HCT116 (cell line): ENCODE measurements at regions not wholly inside any gene's neighbourhood (a gene's known extent, or its start where the extent isn't known, plus 50 kb on each side); places are given as distances from the start of the nearest gene placed in this dataset.

ENCODE experiments used
- ATAC-seq: fragments of 200-7000 bp; cut with Tn5 transposase; 2 replicates; pipeline ENCODE4 v1.9.1; 2020; ENCODE audit warnings: mild to moderate bottlenecking, moderate library complexity
- BruUV-seq: library from RNA; stranded (reverse); fragments of 400-500 nt; replicated peaks from 2 replicates; lab custom pipeline; 2021; lab: Mats Ljungman, UMichigan
- CTCF ChIA-PET: fragments of 300-600 bp; sonication (Branson Sonifier 250); formaldehyde crosslinking; loops from one replicate; lab custom pipeline; 2021; ENCODE audit warnings: antibody characterized with exemption; lab: Charles Lee
- POLR2A ChIA-PET: fragments of 300-600, 350-600 bp; sonication (Branson Sonifier 250); formaldehyde crosslinking; loops from one replicate; lab custom pipeline; 2021; ENCODE audit warnings: antibody characterized with exemption; lab: Charles Lee
- RAD21 ChIA-PET, 2 experiments: fragments of 300-600 bp; sonication (Branson Sonifier 250); formaldehyde crosslinking; loops; one replicate each; lab custom pipeline; 2023; ENCODE audit warnings: low total read pairs in 2 of 2; ENCODE audit not compliant: uncharacterized antibody in 2 of 2, unreplicated experiment in 2 of 2, low non-redundant PET in 1 of 2; lab: Charles Lee
- DNase-seq: peaks from one replicate; pipeline ENCODE4 v3.0.0-alpha.2; 2010; ENCODE audit warnings: low read depth, low spot score
- H2AFZ ChIP-seq: fragments of 200-600 bp; shearing (Covaris generic), sonication (generic); 2 replicates; pipeline ENCODE4 v1.6.1; 2017; ENCODE audit warnings: low read depth, mixed run types, mixed read lengths, antibody characterized with exemption, low read length; ENCODE audit not compliant: poor library complexity, severe bottlenecking
- H3K27ac ChIP-seq: 2 replicates; pipeline ENCODE4 v1.5.1; 2012; ENCODE audit warnings: low read depth, low read length
- H3K27me3 ChIP-seq: fragments of 200-600 bp; sonication (generic); 2 replicates; pipeline ENCODE4 v1.6.1; 2016; ENCODE audit warnings: mixed run types, low read length, mixed read lengths; ENCODE audit not compliant: insufficient read depth
- H3K36me3 ChIP-seq, 2 experiments: fragments of 200-500 bp in 1 of 2; fragments of 200-600 bp in 1 of 2; sonication (Bioruptor generic) in 1 of 2; sonication (generic) in 1 of 2; 2 replicates each; pipeline versions ENCODE4 v1.5.1 to v1.6.1; 2014 to 2016; ENCODE audit warnings: low read length in 2 of 2, inconsistent platforms in 1 of 2, mixed read lengths in 1 of 2, mixed run types in 1 of 2; ENCODE audit not compliant: insufficient read depth in 2 of 2, control insufficient read depth in 1 of 2
- H3K4me1 ChIP-seq, 2 experiments: fragments of 200-600 bp in 1 of 2; sonication (generic) in 1 of 2; 2 replicates each; pipeline versions ENCODE4 v1.5.1 to v1.6.1; 2012 to 2017; ENCODE audit warnings: low read length in 2 of 2, inconsistent platforms in 1 of 2, mild to moderate bottlenecking in 1 of 2, mixed read lengths in 1 of 2, mixed run types in 1 of 2, moderate library complexity in 1 of 2; ENCODE audit not compliant: insufficient read depth in 2 of 2, control insufficient read depth in 1 of 2
- H3K4me2 ChIP-seq: fragments of 200-600 bp; sonication (generic); 2 replicates; pipeline ENCODE4 v1.6.1; 2017; ENCODE audit warnings: mixed run types, low read length, mixed read lengths
- H3K4me3 ChIP-seq, 2 experiments: fragments of 200-600 bp in 1 of 2; sonication (generic) in 1 of 2; replicated peaks in 1 of 2; 2 replicates each; pipeline ENCODE4 v1.5.1; 2011 to 2016; ENCODE audit warnings: low read length in 2 of 2, control low read depth in 1 of 2, low read depth in 1 of 2, mild to moderate bottlenecking in 1 of 2, mixed read lengths in 1 of 2, mixed run types in 1 of 2
- H3K79me2 ChIP-seq: fragments of 200-600 bp; sonication (generic); 2 replicates; pipeline ENCODE4 v1.6.1; 2017; ENCODE audit warnings: mild to moderate bottlenecking, mixed run types, low read length, moderate library complexity, mixed read lengths; ENCODE audit not compliant: insufficient read depth
- H3K9ac ChIP-seq: fragments of 200-600 bp; sonication (generic); 2 replicates; pipeline ENCODE4 v1.6.1; 2016; ENCODE audit warnings: low read length, mixed read lengths
- H3K9me2 ChIP-seq: fragments of 200-600 bp; sonication (generic), shearing (Covaris generic); 2 replicates; pipeline ENCODE4 v1.6.1; 2017; ENCODE audit warnings: mixed run types, mild to moderate bottlenecking, moderate library complexity; ENCODE audit not compliant: insufficient read depth
- H3K9me3 ChIP-seq, 2 experiments: fragments of 200-500 bp in 1 of 2; fragments of 200-600 bp in 1 of 2; sonication (Bioruptor generic) in 1 of 2; sonication (generic) in 1 of 2; 2 replicates each; pipeline ENCODE4 v1.6.1; 2014 to 2017; ENCODE audit warnings: low read length in 2 of 2, mixed read lengths in 2 of 2, inconsistent platforms in 1 of 2, low read depth in 1 of 2, mild to moderate bottlenecking in 1 of 2, mixed run types in 1 of 2, moderate library complexity in 1 of 2; ENCODE audit not compliant: control insufficient read depth in 1 of 2, insufficient read depth in 1 of 2
- H4K20me1 ChIP-seq: fragments of 200-600 bp; sonication (generic), shearing (Covaris generic); 2 replicates; pipeline ENCODE4 v1.6.1; 2017; ENCODE audit warnings: mixed run types, mild to moderate bottlenecking, moderate library complexity; ENCODE audit not compliant: insufficient read depth
- ATF3 ChIP-seq: IDR thresholded peaks from 2 replicates; pipeline ENCODE4 v1.6.1; 2012
- CEBPB ChIP-seq: IDR thresholded peaks from 2 replicates; pipeline ENCODE4 v1.6.1; 2012; ENCODE audit warnings: low read depth
- EGR1 ChIP-seq: IDR thresholded peaks from 2 replicates; pipeline ENCODE4 v1.6.1; 2012; ENCODE audit warnings: low read depth
- ELF1 ChIP-seq: IDR thresholded peaks from 2 replicates; pipeline ENCODE4 v1.6.1; 2012; ENCODE audit warnings: low read depth, borderline replicate concordance
- FOSL1 ChIP-seq: IDR thresholded peaks from 2 replicates; pipeline ENCODE4 v1.6.1; 2012; ENCODE audit warnings: low read depth
- MAX ChIP-seq: IDR thresholded peaks from 2 replicates; pipeline ENCODE4 v1.6.1; 2012
- POLR2A ChIP-seq: IDR thresholded peaks from 2 replicates; pipeline ENCODE4 v1.7.0; 2011; ENCODE audit warnings: borderline replicate concordance; ENCODE audit not compliant: insufficient read depth, insufficient read length; ENCODE audit errors: extremely low read depth
- RAD21 ChIP-seq: IDR thresholded peaks from 2 replicates; pipeline ENCODE4 v1.6.1; 2012; ENCODE audit warnings: low read depth, mild to moderate bottlenecking
- REST ChIP-seq: IDR thresholded peaks from 2 replicates; pipeline ENCODE4 v1.6.1; 2012; ENCODE audit warnings: low read depth
- SIN3A ChIP-seq: IDR thresholded peaks from 2 replicates; pipeline ENCODE4 v1.6.1; 2012; ENCODE audit warnings: low read depth
- TCF7L2 ChIP-seq: IDR thresholded peaks from 2 replicates; pipeline ENCODE4 v1.7.0; 2011; ENCODE audit warnings: borderline replicate concordance, inconsistent platforms; ENCODE audit not compliant: insufficient read depth, insufficient read length; ENCODE audit errors: extremely low read depth
- intact Hi-C: fragments of 100-400 bp; cut with micrococcal nuclease; formaldehyde crosslinking; loops from 2 replicates; pipeline ENCODE4 v1.10.0; 2022

- TF ChIP-seq MAX, result no peak
- no peak for TF ChIP-seq ELF1
- TF ChIP-seq, all 23 proteins: peak for 0
Observed at GRCh38 chr2:129347486-129348217, 631.8 kb upstream of the RAB6C start (continued).

- intact Hi-C loops, result no loop called here
- H3K4me2 ChIP-seq, result no peak overlapping the region
- POLR2A ChIA-PET, result no interaction called here
- CTCF ChIA-PET, result no interaction called here
- no peak overlapping the region for H3K27ac ChIP-seq
- no peaks in the 10 kb centered on the region for H3K9me3 ChIP-seq
- no peak overlapping the region for H2AFZ ChIP-seq
- DNase-seq, result no peak
- H3K4me1 ChIP-seq, result no peaks in the 10 kb centered on the region
- H4K20me1 ChIP-seq, result no peaks in the 10 kb centered on the region
- no peak overlapping the region for H3K4me3 ChIP-seq
- TF ChIP-seq SIN3A, result no peak
- no peak for TF ChIP-seq RAD21
- TF ChIP-seq EGR1, result no peak
- no peak for TF ChIP-seq ATF3
- TF ChIP-seq POLR2A, result no peak
- TF ChIP-seq CEBPB, result no peak
- no peak for TF ChIP-seq MAX
- no peak for ATAC-seq
- no peaks in the 10 kb centered on the region for H3K9me2 ChIP-seq
- BruUV-seq, result no TSS peak
- H3K9ac ChIP-seq, result no peak overlapping the region
- no peaks in the 10 kb centered on the region for H3K36me3 ChIP-seq
- H3K79me2 ChIP-seq, result no peaks in the 10 kb centered on the region
- RAD21 ChIA-PET, result no interaction called here
- H3K27me3 ChIP-seq, result peaks cover 15% of the 10 kb centered on the region
Observed at GRCh38 chr2:129354631-129355030, 624.8 kb upstream of the RAB6C start.

- BruUV-seq, result no TSS peak
Observed at GRCh38 chr2:129361688-129362087, 617.8 kb upstream of the RAB6C start.

More at GRCh38 chr2:129361688-129362087, 617.8 kb upstream of the RAB6C start:
- no peak overlapping the region for H3K4me2 ChIP-seq
- DNase-seq, result no peak
- no peak overlapping the region for H3K4me3 ChIP-seq
- no peak overlapping the region for H3K27ac ChIP-seq
- ChIA-PET RAD21 (no interaction called here), CTCF (interaction anchor here (0.7 kb wide), 1 partner anchor 82 kb away, joined by 3 read pairs; no protein-coding TSS in a partner anchor), POLR2A (no interaction called here)
- no peaks in the 10 kb centered on the region for H4K20me1 ChIP-seq
- no peaks in the 10 kb centered on the region for H3K79me2 ChIP-seq
- no peaks in the 10 kb centered on the region for H3K9me2 ChIP-seq
- H3K9ac ChIP-seq, result no peak overlapping the region
- no peaks in the 10 kb centered on the region for H3K36me3 ChIP-seq
- H3K4me1 ChIP-seq, result no peaks in the 10 kb centered on the region
- peaks cover 21% of the 10 kb centered on the region for H3K27me3 ChIP-seq
- no peak overlapping the region for H2AFZ ChIP-seq
- no peaks in the 10 kb centered on the region for H3K9me3 ChIP-seq
- TF ChIP-seq CEBPB (no peak), FOSL1 (no peak), REST (no peak), SIN3A (no peak), TCF7L2 (no peak), POLR2A (no peak), MAX (no peak)
- no peak for ATAC-seq
- intact Hi-C loops, result no loop called here
